GM18870 (cell line): ENCODE measurements at regions not wholly inside any gene's neighbourhood (a gene's known extent, or its start where the extent isn't known, plus 50 kb on each side); places are given as distances from the start of the nearest gene placed in this dataset.

Source experiments
- ATAC-seq: cut with Tn5 transposase; IDR thresholded peaks from one replicate; pipeline ENCODE4 v1.9.1; 2021; ENCODE audit warnings: moderate library complexity; ENCODE audit not compliant: unreplicated experiment

- ATAC-seq: no peak
Observed at GRCh38 chr13:54841682-54842081, 1813.1 kb downstream of the OLFM4 start.

DNA sequence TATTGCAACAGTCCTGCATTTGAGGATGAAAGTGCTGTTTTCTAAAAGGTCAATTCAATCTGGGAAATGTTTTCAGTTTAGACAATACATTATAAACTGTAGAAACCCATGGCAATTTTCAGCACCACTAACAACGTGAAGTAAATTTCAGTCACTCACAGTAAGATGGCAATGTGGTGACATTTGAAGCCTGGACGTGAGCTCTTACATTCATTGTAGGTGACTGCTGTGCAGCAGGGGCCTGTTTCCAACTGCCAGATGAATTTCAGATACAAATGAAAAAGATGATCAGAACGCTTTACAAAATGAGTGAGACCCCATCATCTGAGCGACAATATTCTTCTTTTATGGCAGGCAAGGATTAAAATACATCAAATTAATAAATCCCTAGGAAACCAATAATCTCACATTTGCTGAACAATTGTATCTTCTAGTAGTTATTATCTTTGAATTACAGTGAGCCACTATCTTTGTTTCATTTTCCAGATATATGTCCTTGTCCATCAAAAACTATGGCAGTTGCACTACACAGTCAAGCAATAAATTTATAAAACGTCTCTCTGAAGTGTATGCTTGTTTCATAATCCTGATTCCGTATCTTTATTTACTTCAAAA lies 1816.8 kb downstream of the OLFM4 start:
- ATAC-seq: no peak

GRCh38 chr13:54852831-54853230 lies 1824.2 kb downstream of the OLFM4 start:
- ATAC-seq: no peak

GRCh38 chr13:54859827-54860226 lies 1831.2 kb downstream of the OLFM4 start:
- ATAC-seq: no peak

DNA sequence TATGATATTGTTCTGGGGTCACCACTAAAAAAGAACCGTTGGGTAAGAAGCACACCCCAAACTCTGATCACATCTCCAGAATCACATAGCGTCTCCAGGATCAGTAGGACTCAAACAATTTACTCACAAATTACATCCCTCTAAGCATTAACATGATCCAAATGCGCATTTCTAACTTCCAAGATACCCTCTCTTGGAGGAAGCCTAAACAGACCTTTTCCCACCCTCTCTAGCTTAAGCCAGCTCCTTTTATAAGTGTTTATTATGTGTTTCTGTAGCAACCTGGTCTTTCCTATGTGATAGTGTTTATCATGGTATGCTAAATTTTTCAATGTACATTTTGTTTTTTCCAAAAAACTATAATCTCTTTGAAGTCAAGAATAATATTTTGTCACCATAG lies 1846.5 kb downstream of the OLFM4 start:
- no peak for ATAC-seq

GRCh38 chr13:54879036-54879435 lies 1850.4 kb downstream of the OLFM4 start:
- no peak for ATAC-seq

DNA sequence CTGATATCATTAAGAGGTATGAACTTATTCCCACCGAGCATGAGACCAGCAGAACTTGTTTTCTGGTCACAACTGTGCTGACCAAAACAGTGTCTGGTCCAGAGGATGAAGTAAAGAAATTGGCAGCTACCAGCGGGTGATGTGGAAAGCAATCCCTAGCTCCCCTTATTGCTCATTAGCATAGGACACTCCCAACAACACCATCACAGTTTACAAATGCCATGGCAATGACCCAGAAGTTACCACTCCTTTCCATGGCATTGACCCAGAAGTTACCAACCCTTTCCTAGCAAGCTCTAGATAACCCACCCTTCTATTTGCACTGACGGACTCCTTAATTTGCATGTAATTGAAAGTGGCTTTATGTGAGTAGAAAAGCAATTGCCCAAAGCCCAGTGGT lies 1856.1 kb downstream of the OLFM4 start:
- ATAC-seq: no peak

GRCh38 chr13:54890976-54891375 lies 1862.4 kb downstream of the OLFM4 start:
- ATAC-seq: no peak

DNA sequence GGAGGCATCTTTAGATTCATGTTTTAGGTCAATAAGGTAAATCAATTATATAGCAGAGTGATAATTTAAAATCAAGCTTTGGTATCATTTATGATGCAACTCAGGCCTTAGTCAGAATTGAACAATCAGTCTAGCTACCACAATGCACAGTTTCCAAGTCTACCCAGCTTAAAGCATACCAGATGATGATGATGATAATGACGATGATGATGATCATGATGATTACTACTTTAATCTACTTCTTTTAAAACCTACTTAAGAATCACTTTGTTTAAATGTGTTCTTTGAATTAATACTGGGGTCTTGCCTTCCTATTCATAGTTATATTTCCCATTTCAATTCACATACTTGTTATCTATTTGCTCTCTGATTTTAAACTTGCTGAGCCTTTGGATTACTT lies 1872.7 kb downstream of the OLFM4 start:
- ATAC-seq: no peak

- ATAC-seq: no peak
Observed at GRCh38 chr13:54912367-54912766, 1883.8 kb downstream of the OLFM4 start.

DNA sequence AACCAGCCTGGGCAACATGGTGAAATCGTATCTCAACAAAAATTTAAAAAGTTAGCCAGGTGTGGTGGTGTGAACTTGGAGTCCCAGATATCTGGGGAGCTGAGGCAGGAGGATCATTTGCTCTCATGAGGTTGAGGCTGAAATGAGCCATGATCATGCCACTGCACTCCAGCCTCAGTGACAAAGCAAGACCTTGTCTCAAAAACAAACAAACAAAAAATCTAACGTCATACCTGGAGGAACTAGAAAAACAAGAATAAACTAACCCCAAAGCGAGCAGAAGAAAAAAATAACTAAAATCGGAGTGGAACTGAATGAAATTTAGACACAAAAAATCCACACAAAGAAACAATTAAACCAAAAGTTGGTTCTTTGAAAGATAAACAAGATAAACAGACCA lies 1885.1 kb downstream of the OLFM4 start:
- ATAC-seq: no peak

- ATAC-seq: no peak
Observed at GRCh38 chr13:54927538-54927937, 1898.9 kb downstream of the OLFM4 start.

DNA sequence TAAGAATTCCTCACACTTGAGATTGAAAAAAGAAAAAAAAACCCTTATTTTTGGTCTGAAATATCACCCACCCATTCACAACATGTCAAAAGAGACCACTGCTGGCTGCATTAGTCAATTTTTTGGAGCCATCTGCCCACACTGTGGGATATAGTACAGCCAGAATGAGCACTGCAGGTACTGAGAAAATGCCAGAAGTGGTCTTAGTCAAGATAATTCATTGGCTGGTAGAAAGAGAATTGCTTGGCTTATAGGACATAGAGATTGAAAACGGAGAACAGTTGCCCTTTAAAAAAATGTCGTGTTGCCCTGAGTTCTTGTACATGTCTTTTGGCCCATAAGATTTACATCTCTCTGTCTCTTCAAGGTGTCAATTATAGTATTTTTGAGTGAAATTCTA lies 1899.5 kb downstream of the OLFM4 start:
- no peak for ATAC-seq

GRCh38 chr13:54934121-54934520 lies 1905.5 kb downstream of the OLFM4 start:
- no peak for ATAC-seq

DNA sequence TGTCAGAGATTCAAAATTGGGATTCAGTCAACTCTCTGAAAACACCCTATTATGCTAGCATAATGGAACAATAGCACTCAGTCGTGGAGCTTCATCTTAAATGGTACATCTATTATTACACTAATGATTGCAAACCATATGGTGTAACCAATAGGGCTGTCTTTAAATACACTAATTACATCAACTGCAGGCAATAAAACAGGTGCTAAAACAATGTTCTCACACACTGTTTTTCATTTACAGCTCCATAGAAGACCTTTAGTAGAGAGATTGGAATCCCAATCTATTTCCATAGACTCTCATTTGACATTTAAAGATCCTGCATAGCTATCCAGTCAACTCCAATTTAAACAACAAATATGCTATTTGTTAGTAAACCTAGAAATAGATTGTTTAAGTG lies 1917.4 kb downstream of the OLFM4 start:
- no peak for ATAC-seq

GRCh38 chr13:54949735-54950134 lies 1921.1 kb downstream of the OLFM4 start:
- no peak for ATAC-seq

GRCh38 chr13:54950546-54950945 lies 1921.9 kb downstream of the OLFM4 start:
- no peak for ATAC-seq

DNA sequence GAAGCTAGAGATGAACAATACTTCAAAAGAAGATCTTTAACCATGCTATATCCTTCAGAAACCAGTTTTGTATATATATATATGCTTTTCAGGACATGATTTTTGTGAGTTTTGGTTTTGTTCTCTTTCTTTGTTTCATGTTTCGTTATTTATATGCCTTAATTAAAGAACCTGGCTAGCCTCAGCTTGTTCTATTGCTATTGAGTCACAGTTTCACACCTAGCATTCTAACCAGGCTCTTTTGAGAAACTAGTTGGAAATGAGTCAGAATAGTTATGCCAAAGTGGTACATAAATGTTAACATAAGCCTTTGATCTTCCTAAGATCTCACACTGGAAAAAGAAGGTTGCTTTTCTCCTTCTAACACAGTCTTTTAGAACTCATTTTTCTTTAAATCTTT lies 1925.2 kb downstream of the OLFM4 start:
- no peak for ATAC-seq

DNA sequence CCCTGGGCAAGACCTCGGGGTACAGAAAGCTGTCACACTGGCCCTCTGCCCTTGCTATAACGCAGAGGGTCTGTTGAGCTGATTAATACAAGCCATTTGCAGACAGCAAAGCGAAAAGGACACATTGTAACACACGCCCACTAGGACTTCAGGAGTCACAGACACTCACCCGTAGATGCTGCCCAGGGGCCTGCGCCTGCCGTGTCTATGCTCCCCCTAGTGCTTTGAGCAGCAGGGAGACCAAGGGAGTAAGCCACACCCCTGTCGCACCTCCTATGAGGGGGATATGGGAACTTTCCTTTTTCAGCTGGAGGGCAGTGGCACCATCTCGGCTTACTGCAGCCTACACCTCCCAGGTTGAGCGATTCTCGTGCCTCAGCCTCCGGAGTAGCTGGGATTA lies 1930.2 kb downstream of the OLFM4 start:
- no peak for ATAC-seq

GRCh38 chr13:54965881-54966280 lies 1937.3 kb downstream of the OLFM4 start:
- no peak for ATAC-seq

DNA sequence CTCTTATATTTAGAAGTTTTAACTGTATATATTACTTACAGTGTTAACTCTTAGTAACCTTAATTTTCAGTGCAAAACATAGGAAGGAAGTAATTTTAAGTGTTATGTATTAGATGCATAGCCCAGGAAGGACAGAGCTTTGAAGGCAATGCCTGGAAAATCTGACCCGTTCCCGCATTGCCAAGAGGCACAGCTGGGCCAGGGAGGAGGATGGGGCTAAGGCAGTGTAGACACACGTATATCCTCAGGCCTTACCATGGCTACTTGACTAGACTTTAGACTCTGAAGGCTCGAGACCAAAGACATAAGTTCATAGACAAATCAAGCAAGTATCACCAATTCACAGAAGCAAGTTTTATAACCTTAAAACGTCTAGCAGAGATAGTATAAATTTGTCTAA lies 1944.2 kb downstream of the OLFM4 start:
- no peak for ATAC-seq

DNA sequence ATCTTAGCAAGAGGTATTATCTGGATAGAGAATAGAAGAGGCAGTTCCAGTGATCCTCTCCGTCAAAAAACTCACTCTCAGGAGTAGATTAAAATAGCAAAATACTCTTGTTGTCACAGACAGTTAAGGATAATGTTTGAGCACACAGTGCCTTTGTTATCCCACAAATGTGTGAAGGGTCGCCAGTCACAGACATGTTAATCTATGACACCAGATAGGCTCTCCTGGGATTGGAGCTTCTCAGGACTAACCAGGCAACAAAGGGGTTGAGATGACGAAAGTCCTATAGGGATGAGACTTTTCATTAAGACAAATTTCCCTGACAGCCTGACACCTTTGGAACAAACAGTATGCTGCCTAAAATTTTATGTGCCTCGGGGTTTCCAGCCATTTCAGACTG lies 1947.1 kb downstream of the OLFM4 start:
- ATAC-seq: no peak

GRCh38 chr13:54980651-54981050 lies 1952.0 kb downstream of the OLFM4 start:
- ATAC-seq: no peak

GRCh38 chr13:54989418-54989817 lies 1960.8 kb downstream of the OLFM4 start:
- ATAC-seq: no peak
